OCI-LY7 (cell line): ENCODE measurements at regions not wholly inside any gene's neighbourhood (a gene's known extent, or its start where the extent isn't known, plus 50 kb on each side); places are given as distances from the start of the nearest gene placed in this dataset.

Experiments
- CTCF ChIP-seq: fragments of 200-600 bp; sonication (generic); conservative IDR thresholded peaks from 2 replicates; pipeline ENCODE4 v1.5.1; 2014; ENCODE audit warnings: mild to moderate bottlenecking, antibody characterized with exemption, low read length, moderate library complexity, mixed read lengths
- EZH2phosphoT487 ChIP-seq: fragments of 200-600 bp; sonication (generic); IDR thresholded peaks from 2 replicates; pipeline ENCODE4 v1.6.1; 2018; ENCODE audit warnings: low read depth, borderline replicate concordance, mild to moderate bottlenecking, mixed run types, antibody characterized with exemption, low read length, moderate library complexity, mixed read lengths

- TF ChIP-seq CTCF (no peak), EZH2phosphoT487 (no peak)
Observed at GRCh38 chr1:14180738-14181137, 417.7 kb upstream of the KAZN start.
